ENCODE measurements at regions not wholly inside any gene's neighbourhood (a gene's known extent, or its start where the extent isn't known, plus 50 kb on each side); places are given as distances from the start of the nearest gene placed in this dataset.

DNA sequence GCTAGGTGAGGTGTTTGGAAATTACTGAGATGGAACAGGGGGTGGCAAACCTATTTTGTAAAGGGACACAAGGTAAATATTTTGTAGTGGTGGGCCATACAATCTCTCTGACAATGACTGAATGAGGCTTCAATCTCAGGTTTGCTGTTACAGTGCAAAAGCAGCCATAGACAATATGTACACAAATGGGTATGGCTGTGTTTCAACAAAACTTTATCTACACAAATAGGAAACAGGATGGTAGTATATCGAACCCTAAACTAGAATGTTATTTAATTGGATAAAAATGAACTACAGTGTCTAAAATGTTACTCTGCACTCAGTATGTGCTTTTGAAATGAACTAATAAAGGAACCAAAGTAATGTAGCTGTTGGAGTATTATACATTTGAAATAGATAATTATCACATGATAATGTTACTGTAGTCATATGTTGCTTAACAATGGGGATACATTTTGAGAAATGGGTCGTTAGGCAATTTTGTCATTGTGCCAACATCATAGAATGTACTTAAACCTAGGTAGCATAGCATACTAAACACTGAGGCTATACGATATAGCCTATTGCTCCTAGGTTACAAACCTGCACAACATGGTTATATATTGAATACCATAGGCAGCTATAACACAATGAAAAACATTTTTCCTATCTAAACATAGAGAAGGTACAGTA, 495.2 kb upstream of the TBL1XR1 start:
- Histone ChIP-seq H2BK5ac (ENCODE audit: low read depth, low read length) (no peak overlapping the region), H2AK5ac (ENCODE audit: low read depth, low read length) (no peak overlapping the region), H3K56ac (replicated peaks; ENCODE audit: insufficient read length, low read depth, low read length) (no peak overlapping the region), H3K9ac (replicated peaks in 1 of 4; ENCODE audit: extremely low read depth in 1 of 4, low read depth in 3 of 4, low read length in 3 of 4) (no peak overlapping the region), H3K79me1 (ENCODE audit: low read depth, low read length) (no peaks in the 10 kb centered on the region), H3K27me3 (replicated peaks in 1 of 4; ENCODE audit: control insufficient read depth in 3 of 4, extremely low read depth in 1 of 4, insufficient read depth in 3 of 4, low read length in 3 of 4) (no peaks in the 10 kb centered on the region), H3K36me3 (ENCODE audit: control insufficient read depth in 2 of 4, insufficient read depth in 4 of 4, low read length in 3 of 4) (no peaks in the 10 kb centered on the region), H4K91ac (replicated peaks; ENCODE audit: insufficient read length, low read length) (no peak overlapping the region), H3K9me3 (ENCODE audit: insufficient read depth in 2 of 2, low read depth in 1 of 2, low read length in 1 of 2) (no peaks in the 10 kb centered on the region), H3K79me2 (ENCODE audit: control insufficient read depth in 1 of 2, insufficient read depth in 2 of 2, low read length in 2 of 2) (no peaks in the 10 kb centered on the region), H3K4me1 (replicated peaks in 1 of 4; ENCODE audit: control insufficient read depth in 3 of 4, insufficient read depth in 4 of 4, low read length in 3 of 4) (peaks cover 0 to 2% (median 0%) of the 10 kb centered on the region in 4 experiments; a peak in 1 of 7 replicates), H2AFZ (ENCODE audit: low read length) (no peak overlapping the region), H2BK12ac (ENCODE audit: low read depth, low read length) (no peak overlapping the region), H3K23ac (ENCODE audit: insufficient read length) (no peak overlapping the region), H4K20me1 (replicated peaks in 1 of 2; ENCODE audit: control insufficient read depth in 1 of 2, insufficient read depth in 2 of 2, low read length in 2 of 2) (no peaks in the 10 kb centered on the region), H3K4ac (replicated peaks; ENCODE audit: insufficient read length, low read depth, low read length) (no peak overlapping the region), H3K4me2 (ENCODE audit: insufficient read depth in 1 of 2, low read depth in 2 of 2, low read length in 2 of 2) (no peak overlapping the region), H2BK20ac (ENCODE audit: low read length) (no peak overlapping the region), H4K8ac (ENCODE audit: extremely low read depth, insufficient read depth, low read length) (no peak overlapping the region), H3K4me3 (ENCODE audit: extremely low read depth in 1 of 4, insufficient read depth in 2 of 4, low read depth in 3 of 4, low read length in 4 of 4) (no peak overlapping the region), H3K23me2 (ENCODE audit: low read depth, low read length) (no peaks in the 10 kb centered on the region), H2BK120ac (replicated peaks; ENCODE audit: low read depth, low read length) (no peak overlapping the region), H3K14ac (ENCODE audit: insufficient read length) (no peak overlapping the region), H2BK15ac (ENCODE audit: low read length) (no peak overlapping the region), H4K5ac (ENCODE audit: insufficient read length, low read depth, low read length) (no peak overlapping the region), H3K18ac (ENCODE audit: extremely low read depth, low read length) (no peak overlapping the region), H3K27ac (ENCODE audit: low read depth, low read length) (no peak overlapping the region)
- ChIA-PET POLR2A (ENCODE audit: partially characterized antibody) (no interaction called here), CTCF (ENCODE audit: partially characterized antibody) (interaction anchor here (0.6 to 1.0 kb wide), 3 partner anchors 79 to 310 kb away, joined by 3 read pairs; no protein-coding TSS in a partner anchor)
- FAIRE-seq (no peak), DNase-seq (ENCODE audit: low read depth in 1 of 2, low spot score in 2 of 2) (no peak)
- WGBS, 2 experiments (ENCODE audit: extremely low coverage in 1 of 2, insufficient coverage in 1 of 2, insufficient read length in 1 of 2, insufficient replicate concordance in 2 of 2, low coverage in 1 of 2, low lambda C conversion rate in 2 of 2, missing lambda C conversion rate in 1 of 2): 96% methylated on average over 3 of the region's 3 CpGs; no CpG with 5 or more reads in 1 of the 2 experiments
